ENCODE measurements at regions not wholly inside any gene's neighbourhood (a gene's known extent, or its start where the extent isn't known, plus 50 kb on each side); places are given as distances from the start of the nearest gene placed in this dataset.
A peak's percentile ranks its signal among the peaks of the same experiment; 100 is the strongest.

- peak; percentile 50 for DNase-seq
These were observed 53.9 kb downstream of the OTOR start for GRCh38 chr20:16801919-16802651.

GRCh38 chr20:16802652-16802935 is 54.4 kb downstream of the OTOR start:
- DNase-seq = no peak

DNA sequence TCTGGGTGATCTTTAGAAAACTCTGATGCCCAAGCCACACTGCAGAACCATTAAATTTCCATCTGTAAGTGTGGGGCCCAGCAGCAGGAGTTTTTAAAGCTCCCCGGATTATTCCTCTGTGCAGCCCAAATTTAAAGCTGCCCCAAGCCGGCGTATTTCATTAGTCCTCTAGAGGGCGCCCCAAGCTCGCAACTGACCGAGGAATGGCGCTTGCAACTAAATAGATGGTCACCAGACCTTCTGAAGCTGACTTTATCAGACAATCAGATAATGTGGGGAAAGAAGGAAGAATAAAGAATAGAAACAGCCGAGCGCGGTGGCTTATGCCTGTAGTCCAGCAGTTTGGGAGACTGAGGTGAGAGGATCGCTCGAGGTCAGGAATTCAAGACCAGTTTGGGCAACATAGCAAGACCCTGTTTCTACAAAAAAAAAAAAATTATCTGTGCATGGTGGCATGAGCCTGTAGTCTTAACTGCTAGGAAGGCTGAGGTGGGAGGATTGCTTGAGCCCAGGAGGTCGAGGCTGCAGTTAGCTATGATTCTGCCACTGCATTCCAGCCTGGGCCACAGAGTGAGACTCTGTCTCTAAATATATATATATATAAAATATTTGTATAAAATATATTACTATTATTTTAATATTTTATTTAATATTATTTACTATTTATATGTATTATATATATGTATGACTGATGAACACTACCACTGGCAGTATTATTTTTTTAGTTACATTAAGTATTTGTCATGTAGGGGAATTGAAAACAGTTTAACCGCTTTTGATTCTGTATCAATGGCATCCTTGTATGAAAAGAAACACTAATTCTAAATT is 56.0 kb downstream of the OTOR start:
- DNase-seq = peak; percentile 53

GRCh38 chr20:16804793-16805187 is 56.6 kb downstream of the OTOR start:
- DNase-seq = no peak

DNA sequence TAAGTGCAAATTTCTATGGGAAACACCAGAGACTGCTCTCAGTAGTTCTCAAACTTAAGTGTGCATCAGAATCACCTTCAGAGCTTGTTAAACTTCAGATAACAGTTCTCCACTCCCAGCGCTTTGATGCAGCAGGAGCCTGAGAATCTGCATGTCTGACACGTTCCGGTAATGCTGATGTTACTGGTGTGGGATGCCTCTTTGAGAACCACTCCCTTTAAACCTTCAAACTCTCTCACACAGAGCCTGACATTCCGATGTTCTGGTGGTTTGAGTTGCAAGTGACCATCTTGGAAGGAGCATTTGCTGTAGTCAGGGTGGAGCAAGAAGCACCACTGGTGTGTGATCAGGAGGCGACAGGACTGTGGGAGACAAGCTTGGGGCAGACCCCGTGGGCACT is 57.9 kb downstream of the OTOR start:
- no peak for DNase-seq

DNA sequence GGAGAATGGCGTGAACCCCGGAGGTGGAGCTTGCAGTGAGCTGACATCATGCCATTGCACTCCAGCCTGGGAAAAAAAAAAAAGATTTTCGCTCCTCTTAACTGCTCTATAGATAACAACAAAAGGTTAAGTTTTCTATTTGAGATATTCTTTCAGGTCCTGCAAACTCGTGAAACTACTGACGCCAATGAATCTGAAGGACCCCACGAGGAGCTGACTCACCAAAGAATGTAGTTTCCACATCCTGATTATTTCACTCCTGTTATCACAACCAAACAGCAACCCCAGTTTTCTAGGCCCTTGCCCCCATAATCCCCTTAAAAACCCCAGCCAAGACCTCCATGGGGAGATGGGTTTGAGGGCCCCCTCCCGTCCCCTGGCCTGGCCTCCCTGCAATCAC is 58.7 kb downstream of the OTOR start:
- DNase-seq = peak; percentile 38

DNA sequence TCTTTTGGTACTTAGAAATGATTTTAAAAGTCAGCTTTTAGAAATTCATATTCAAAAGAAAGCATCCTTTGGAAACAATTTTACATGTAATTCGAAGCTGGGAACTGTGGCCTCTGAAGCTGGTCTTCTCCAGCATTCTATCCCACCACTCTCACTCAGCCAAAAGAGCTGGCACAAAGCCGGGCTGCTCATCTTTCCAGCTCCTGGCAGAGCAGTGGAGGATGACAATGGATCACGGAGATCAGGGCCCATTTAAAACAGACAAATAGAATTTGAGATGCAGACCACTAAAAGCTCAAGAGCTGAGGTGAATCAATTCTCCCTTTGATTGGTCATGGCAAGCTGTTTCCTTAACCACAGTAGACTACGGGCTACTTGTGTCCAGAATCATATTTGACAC is 60.6 kb downstream of the OTOR start:
- DNase-seq = no peak

GRCh38 chr20:16810216-16810615 is 62.1 kb downstream of the OTOR start:
- DNase-seq = peak; percentile 52

DNA sequence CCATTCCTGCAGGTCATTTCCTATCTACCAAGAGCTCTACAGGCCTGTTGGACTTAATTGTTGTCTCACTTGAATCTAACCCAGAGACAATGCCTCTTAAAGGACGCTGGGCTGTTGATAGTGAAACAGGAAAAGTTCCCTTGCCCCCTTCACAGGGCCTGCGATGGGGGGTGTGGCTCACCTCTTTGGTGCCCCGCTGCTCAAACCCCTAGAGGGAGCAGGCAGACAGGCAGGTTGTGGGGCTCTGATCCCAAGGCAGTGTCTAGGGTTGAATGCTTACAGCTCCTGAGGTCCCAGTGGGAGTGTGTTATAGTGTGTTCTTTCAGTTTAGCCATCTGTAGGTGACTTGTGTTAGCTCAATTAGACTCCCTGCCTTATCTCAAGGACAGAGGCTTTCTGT is 68.0 kb downstream of the OTOR start:
- no peak for DNase-seq

- DNase-seq = peak; percentile 13
These were observed 71.3 kb downstream of the OTOR start for GRCh38 chr20:16819483-16819882.

DNA sequence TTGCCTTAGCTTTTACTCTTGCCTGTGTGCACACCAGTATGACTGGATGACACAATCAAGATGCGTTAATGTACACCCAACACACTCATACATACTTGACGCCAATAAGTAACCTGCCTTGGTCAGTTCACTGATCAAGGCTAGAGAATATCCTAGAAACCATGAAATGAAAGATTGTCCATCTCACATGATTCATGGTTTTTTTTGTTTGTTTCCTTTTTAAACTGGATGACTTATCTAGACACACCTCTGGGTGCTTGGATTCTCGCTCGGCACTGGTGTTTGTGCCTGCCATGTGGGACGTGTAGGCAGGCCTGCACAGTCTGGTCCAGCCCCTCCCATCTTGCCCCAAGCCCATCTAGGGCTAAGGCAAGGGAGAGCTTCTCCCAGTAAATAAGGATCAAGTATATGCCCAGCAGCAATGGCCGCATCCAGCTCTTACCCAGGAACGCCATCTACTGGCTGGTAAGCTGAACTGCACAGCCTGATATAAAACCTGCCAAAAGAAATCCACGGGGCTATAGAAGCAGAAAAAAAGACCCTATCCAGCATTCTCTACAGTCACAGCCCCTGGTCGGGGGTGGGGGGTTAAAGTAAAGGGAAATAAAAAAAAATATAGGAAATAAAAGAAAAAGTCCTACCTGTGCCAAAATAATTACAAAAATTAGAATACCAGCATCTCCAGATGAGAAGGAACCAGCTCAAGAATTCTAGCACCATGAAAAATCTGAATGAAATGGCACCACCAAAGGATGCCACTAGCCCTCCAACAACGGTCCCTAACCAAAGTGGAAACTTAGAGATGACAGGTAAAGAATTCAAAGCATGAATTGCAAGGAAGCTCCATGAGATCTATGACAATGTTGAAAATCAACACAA is 73.3 kb downstream of the OTOR start:
- peak; percentile 38 for DNase-seq

DNA sequence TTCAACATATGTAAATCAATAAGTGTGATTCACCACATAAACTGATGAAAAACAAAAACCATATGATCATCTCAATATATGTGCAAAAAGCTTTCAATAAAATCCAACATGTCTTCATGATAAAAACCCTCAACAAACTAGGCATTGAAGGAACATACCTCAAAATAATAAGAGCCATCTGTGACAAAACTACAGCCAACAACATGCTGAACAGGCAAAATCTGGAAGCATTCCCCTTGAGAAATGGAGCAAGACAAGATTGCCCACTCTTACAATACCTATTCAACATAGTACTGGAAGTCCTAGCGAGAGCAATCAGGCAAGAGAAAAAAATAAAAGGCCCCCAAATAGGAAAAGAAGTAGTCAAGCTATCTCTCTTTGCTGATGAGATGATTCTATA is 76.5 kb downstream of the OTOR start:
- DNase-seq = no peak

- peak; percentile 35 for DNase-seq
These were observed 80.6 kb downstream of the OTOR start for GRCh38 chr20:16828666-16829305.

GRCh38 chr20:16835690-16836089 is 87.5 kb downstream of the OTOR start:
- DNase-seq = peak; percentile 80

DNA sequence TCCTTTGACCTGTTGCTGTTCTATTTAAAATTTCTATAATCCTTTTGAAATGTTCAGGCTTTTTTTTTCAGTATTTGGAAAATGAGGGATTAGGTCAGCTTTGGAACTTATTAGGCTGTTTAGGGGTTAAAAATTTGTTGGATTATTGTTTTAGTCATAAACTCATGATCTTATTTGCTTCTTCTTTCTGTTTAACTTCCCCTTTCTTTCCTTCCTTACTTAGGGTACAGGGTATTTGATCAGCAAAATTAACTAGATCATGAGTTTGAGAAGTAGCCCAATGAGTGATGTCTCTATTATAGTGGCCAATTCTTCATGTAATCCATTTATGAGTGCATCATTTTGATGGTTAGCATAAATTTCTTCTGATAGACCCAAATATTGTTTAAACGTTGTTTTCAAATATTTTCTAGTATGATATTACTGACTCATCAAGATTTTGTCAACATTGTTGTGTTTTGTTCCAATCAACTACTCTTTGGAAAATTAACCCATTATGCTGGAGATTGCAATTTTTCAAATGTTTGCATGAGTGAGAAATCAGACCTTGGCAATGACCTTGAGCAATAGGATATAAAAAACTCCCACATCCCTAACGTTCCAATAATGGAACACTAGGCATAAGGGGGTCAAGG is 94.4 kb downstream of the OTOR start:
- no peak for DNase-seq

DNA sequence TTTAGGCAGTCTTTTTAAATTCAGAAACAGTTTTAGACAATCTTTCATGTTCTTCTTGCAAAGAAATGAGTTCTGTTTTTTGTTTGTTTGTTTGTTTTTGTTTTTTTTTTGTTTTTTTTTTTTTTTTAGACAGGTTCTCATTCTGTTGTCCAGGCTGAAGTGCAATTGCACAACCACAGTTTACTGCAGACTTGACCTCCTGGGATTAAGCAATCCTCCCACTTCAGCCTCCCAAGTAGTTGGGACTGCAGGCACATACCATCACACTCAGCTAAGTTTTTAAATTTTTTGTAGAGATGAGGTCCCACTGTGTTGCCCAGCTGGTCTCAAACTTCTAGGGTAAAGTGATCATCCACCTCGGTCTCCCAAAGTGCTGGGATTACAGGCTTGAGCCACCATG is 96.2 kb downstream of the OTOR start:
- no peak for DNase-seq

DNA sequence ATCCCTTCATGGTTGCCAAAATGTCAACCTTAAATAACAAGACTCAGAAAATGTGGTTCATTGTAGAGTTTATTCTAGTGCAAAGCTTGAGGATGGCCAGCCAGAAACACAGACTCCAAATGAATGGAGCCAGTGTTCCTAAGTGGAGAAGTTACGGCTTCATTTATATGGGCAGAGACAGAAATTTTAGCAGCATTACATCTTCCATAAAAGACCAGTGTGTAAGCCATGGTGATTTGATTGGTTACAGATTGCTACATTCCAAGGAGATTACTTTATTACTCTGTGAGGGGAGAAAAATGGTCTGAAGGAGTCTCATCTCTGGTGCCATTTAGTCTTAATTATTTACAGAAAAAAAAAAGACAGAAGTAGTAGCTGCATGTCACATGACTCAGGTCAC is 97.8 kb downstream of the OTOR start:
- DNase-seq = peak; percentile 90

DNA sequence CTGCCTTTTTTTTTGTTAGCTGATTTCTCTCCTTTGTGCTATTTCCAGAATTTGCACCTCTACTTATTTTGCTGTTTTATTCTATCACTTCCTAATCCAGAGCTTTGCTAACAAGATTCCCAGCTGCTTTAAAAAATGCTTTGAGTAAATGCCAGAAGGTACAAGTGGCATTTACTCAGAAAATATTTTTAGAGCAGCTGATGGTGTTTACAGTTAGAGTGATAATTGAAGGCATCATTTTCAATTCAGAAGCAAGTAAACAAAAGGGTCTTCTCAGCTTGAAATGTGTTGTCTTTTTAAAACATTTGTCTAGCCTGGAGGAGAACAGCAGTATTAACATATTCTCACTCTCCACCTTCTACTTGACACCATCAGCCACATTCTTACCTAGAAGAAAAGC is 99.9 kb downstream of the OTOR start:
- no peak for DNase-seq

- DNase-seq = no peak
These were observed 100.4 kb downstream of the OTOR start for GRCh38 chr20:16848526-16848925.

- no peak for DNase-seq
These were observed 112.8 kb downstream of the OTOR start for GRCh38 chr20:16860914-16861313.

DNA sequence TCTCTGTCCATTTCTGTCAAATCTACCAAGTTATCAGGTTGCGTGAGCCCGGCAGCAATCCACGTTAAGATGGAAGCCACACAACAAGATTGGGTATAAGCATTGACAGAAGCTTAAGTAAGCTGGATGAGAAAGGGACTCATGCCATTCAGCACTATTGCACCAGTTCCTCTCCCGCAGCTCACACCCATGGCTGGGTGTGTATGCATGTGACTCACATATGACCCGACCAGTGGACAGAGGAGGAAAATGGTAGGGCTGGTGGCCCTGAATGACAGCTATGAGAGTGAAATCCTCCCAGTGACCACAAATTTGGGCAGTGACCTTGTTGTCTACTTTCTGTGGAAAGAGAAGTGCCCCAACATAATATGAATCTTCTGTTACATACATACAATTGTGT is 113.5 kb downstream of the OTOR start:
- DNase-seq = no peak

- DNase-seq = no peak
These were observed 115.1 kb downstream of the OTOR start for GRCh38 chr20:16863303-16863702.

Data from fibroblast of skin of abdomen (primary cell).